Skeletal muscle tissue (tissue), 3 donors: ENCODE measurements at regions not wholly inside any gene's neighbourhood (a gene's known extent, or its start where the extent isn't known, plus 50 kb on each side); places are given as distances from the start of the nearest gene placed in this dataset.

Experiments used
- H3K27ac ChIP-seq: one replicate; pipeline ENCODE4 v1.7.0; 2013; ENCODE audit warnings: mild to moderate bottlenecking, low read depth, low read length, inconsistent platforms
- H3K27me3 ChIP-seq, 3 donors: one replicate each; pipeline ENCODE4 v1.7.0; 2013; ENCODE audit warnings: low read length in 3 of 3; ENCODE audit not compliant: control insufficient read depth in 3 of 3, insufficient read depth in 3 of 3
- H3K36me3 ChIP-seq, 3 donors: one replicate each; pipeline ENCODE4 v1.7.0; 2013; ENCODE audit warnings: low read length in 3 of 3; ENCODE audit not compliant: control insufficient read depth in 3 of 3, insufficient read depth in 3 of 3
- H3K4me1 ChIP-seq, 3 donors: one replicate each; pipeline ENCODE4 v1.7.0; 2013; ENCODE audit warnings: low read length in 3 of 3, mild to moderate bottlenecking in 3 of 3; ENCODE audit not compliant: control insufficient read depth in 3 of 3, insufficient read depth in 3 of 3
- H3K4me3 ChIP-seq, 3 donors: one replicate each; pipeline ENCODE4 v1.7.0; 2013; ENCODE audit warnings: low read length in 3 of 3
- H3K9ac ChIP-seq, 3 donors: one replicate each; pipeline ENCODE4 v1.7.0; 2013; ENCODE audit warnings: low read length in 3 of 3, mild to moderate bottlenecking in 3 of 3, moderate library complexity in 2 of 3, low read depth in 1 of 3
- H3K9me3 ChIP-seq, 3 donors: one replicate each; pipeline ENCODE4 v1.7.0; 2013; ENCODE audit warnings: low read length in 3 of 3; ENCODE audit not compliant: control insufficient read depth in 3 of 3
- donor health status: Osteomylitis.

DNA sequence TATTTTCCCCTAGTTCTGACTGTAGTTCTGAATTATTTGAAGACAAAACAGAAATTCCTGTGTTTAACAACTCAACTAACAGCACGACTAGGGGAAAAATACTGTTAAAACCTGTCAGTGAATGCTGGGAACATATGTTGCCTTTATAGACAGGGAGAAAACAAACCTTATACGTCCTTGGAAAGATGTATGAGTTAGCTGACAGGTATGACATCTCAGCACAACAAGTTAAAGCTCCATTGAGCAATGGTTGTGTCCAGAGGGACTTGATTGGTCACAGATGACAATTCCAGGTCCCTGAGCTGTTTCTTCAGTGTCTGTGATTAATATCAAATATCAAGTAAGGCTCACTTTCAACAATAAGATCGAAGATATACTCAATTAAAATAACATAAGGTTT lies 58.2 kb upstream of the DDIT4L start:
- Histone ChIP-seq H3K27ac (no peak overlapping the region), H3K9me3 (no peaks in the 10 kb centered on the region), H3K36me3 (no peaks in the 10 kb centered on the region), H3K4me1 (peaks cover 0 to 15% (median 7%) of the 10 kb centered on the region in 3 donors), H3K4me3 (no peak overlapping the region), H3K27me3 (no peaks in the 10 kb centered on the region), H3K9ac (no peak overlapping the region)

DNA sequence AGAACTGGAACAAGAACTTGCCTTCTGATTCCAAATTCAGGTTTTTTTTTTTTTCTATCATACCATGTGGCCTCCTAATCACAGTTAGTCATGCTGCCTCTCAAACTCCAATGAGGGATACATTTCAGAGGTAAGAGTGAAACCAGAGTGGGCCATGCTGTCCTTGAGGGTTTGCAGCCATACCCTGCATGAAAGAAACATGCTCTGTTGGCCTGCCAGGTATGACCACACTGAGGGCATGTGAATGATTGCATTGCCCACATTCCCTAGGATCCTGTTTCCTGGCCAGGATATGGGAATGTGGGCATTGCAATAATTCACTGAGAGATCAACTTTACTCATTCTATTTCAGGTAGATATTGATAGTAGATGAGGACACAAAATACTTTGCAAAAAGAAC lies 56.4 kb upstream of the DDIT4L start:
- Histone ChIP-seq H3K27me3 (no peaks in the 10 kb centered on the region), H3K27ac (peak overlapping the region; percentile 45), H3K4me1 (peaks cover 0 to 15% (median 7%) of the 10 kb centered on the region in 3 donors), H3K36me3 (no peaks in the 10 kb centered on the region), H3K9me3 (no peaks in the 10 kb centered on the region), H3K4me3 (no peak overlapping the region), H3K9ac (no peak overlapping the region)

DNA sequence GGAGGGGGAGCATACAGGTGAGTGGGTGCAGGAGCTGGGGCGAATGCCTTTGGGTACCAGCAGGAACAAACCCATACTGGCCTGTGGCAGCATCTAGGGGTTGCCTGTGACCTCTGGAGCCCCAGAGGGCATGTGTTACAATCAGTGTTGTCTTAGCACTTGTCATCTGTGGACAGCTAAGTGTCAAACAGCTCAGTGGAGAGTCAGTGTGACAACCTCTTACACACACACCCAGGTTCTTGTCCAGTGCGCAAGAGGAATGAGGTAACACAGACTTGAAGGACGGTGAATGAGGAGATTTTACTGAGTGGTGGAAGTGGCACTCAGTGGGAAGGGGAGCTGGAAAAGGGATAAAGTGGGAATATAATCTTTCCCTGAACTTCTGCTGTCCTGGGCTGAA lies 54.1 kb upstream of the DDIT4L start:
- Histone ChIP-seq H3K4me3 (no peak overlapping the region), H3K4me1 (peaks cover 3 to 20% (median 10%) of the 10 kb centered on the region in 3 donors), H3K27ac (no peak overlapping the region), H3K27me3 (no peaks in the 10 kb centered on the region), H3K36me3 (no peaks in the 10 kb centered on the region), H3K9ac (no peak overlapping the region), H3K9me3 (no peaks in the 10 kb centered on the region)
